Endothelial cell of umbilical vein (primary cell): ENCODE measurements at regions not wholly inside any gene's neighbourhood (a gene's known extent, or its start where the extent isn't known, plus 50 kb on each side); places are given as distances from the start of the nearest gene placed in this dataset.

Source experiments
- BruUV-seq: library from RNA; stranded (reverse); fragments of 400-500 nt; replicated peaks from 2 replicates; lab custom pipeline; 2021; lab: Mats Ljungman, UMichigan
- CTCF ChIA-PET: fragments of 300-600, 350-600 bp; sonication (Branson Sonifier 250); formaldehyde crosslinking; loops from one replicate; lab custom pipeline; 2021; ENCODE audit warnings: antibody characterized with exemption, inconsistent platforms; lab: Charles Lee
- POLR2A ChIA-PET: fragments of 300-600, 350-600 bp; sonication (Branson Sonifier 250); formaldehyde crosslinking; loops from one replicate; lab custom pipeline; 2021; ENCODE audit warnings: antibody characterized with exemption, inconsistent platforms; lab: Charles Lee
- DNase-seq: peaks from one replicate; pipeline ENCODE4 v3.0.0-alpha.2; 2011; ENCODE audit warnings: low read depth, low spot score
- FAIRE-seq: peaks from 2 replicates; lab custom pipeline; 2011; peaks lifted over from hg19 to GRCh38; lab: Jason Lieb, UNC
- H2AFZ ChIP-seq: 2 replicates; pipeline ENCODE4 v1.6.0; 2012; ENCODE audit warnings: low read depth, low read length, control low read depth, inconsistent platforms
- H3K27ac ChIP-seq: 2 replicates; pipeline ENCODE4 v1.5.1; 2011; ENCODE audit warnings: low read depth, mild to moderate bottlenecking, control low read depth, low read length, moderate library complexity; ENCODE audit not compliant: insufficient read depth
- H3K27me3 ChIP-seq, 2 experiments: 2 replicates each; pipeline versions ENCODE4 v1.6.0 to v1.6.1; 2011; ENCODE audit warnings: low read length in 2 of 2, mixed read lengths in 1 of 2; ENCODE audit not compliant: control insufficient read depth in 2 of 2, insufficient read depth in 2 of 2
- H3K36me3 ChIP-seq, 2 experiments: 2 replicates in 1 of 2; 3 replicates in 1 of 2; pipeline ENCODE4 v1.5.1; 2011; ENCODE audit warnings: low read length in 2 of 2, mild to moderate bottlenecking in 1 of 2, moderate library complexity in 1 of 2; ENCODE audit not compliant: control insufficient read depth in 2 of 2, insufficient read depth in 2 of 2; ENCODE audit errors: extremely low read depth in 1 of 2
- H3K4me1 ChIP-seq: 3 replicates; pipeline ENCODE4 v1.5.1; 2011; ENCODE audit warnings: mild to moderate bottlenecking, low read length; ENCODE audit not compliant: control insufficient read depth, insufficient read depth; ENCODE audit errors: extremely low read depth
- H3K4me2 ChIP-seq: 2 replicates; pipeline ENCODE4 v1.6.1; 2011; ENCODE audit warnings: low read length, control low read depth, mixed read lengths; ENCODE audit not compliant: insufficient read depth
- H3K4me3 ChIP-seq, 3 experiments: fragments of 200-600 bp in 1 of 3; sonication (generic), shearing (Covaris generic) in 1 of 3; replicated peaks in 1 of 3; 2 replicates each; pipeline ENCODE4 v1.5.1; 2011 to 2016; ENCODE audit warnings: control low read depth in 3 of 3, low read length in 3 of 3, mild to moderate bottlenecking in 2 of 3, inconsistent platforms in 1 of 3, low read depth in 1 of 3, moderate library complexity in 1 of 3; ENCODE audit not compliant: insufficient read depth in 1 of 3
- H3K79me2 ChIP-seq: 2 replicates; pipeline ENCODE4 v1.6.0; 2012; ENCODE audit warnings: low read length, inconsistent platforms; ENCODE audit not compliant: control insufficient read depth, insufficient read depth
- H3K9ac ChIP-seq: replicated peaks from 2 replicates; pipeline ENCODE3; 2011; ENCODE audit warnings: low read length, control low read depth; ENCODE audit not compliant: insufficient read depth; ENCODE audit errors: extremely low read depth
- H3K9me1 ChIP-seq: replicated peaks from 3 replicates; pipeline ENCODE4 v1.6.0; 2011; ENCODE audit warnings: mild to moderate bottlenecking, low read length; ENCODE audit not compliant: control insufficient read depth, insufficient read depth; ENCODE audit errors: extremely low read depth
- H3K9me3 ChIP-seq: replicated peaks from 2 replicates; pipeline ENCODE4 v1.5.1; 2012; ENCODE audit warnings: low read length, inconsistent platforms; ENCODE audit not compliant: control insufficient read depth, insufficient read depth
- H4K20me1 ChIP-seq: replicated peaks from 2 replicates; pipeline ENCODE3; 2011; ENCODE audit warnings: mild to moderate bottlenecking, low read length; ENCODE audit not compliant: control insufficient read depth, insufficient read depth; ENCODE audit errors: extremely low read depth
- CTCF ChIP-seq, 2 donors: IDR thresholded peaks; 1 replicate in 1 of 2; 2 replicates in 1 of 2; pipeline ENCODE4 v1.5.1; 2011; ENCODE audit warnings: low read length in 2 of 2, mild to moderate bottlenecking in 2 of 2, moderate library complexity in 2 of 2, control low read depth in 1 of 2, inconsistent platforms in 1 of 2, low read depth in 1 of 2; ENCODE audit not compliant: insufficient read depth in 1 of 2; ENCODE audit errors: extremely low read depth in 1 of 2
- EZH2 ChIP-seq: IDR thresholded peaks from 2 replicates; pipeline ENCODE4 v1.6.1; 2012; ENCODE audit warnings: borderline replicate concordance, low read depth, mild to moderate bottlenecking, moderate library complexity, low read length, inconsistent platforms; ENCODE audit not compliant: severe bottlenecking
- FOS ChIP-seq: IDR thresholded peaks from 2 replicates; pipeline ENCODE4 v1.6.1; 2011; ENCODE audit warnings: mild to moderate bottlenecking, low read length, moderate library complexity, borderline replicate concordance; ENCODE audit not compliant: insufficient read depth
- GATA2 ChIP-seq: IDR thresholded peaks from 2 replicates; pipeline ENCODE4 v1.7.0; 2011; ENCODE audit warnings: low read depth, mild to moderate bottlenecking, moderate library complexity, mixed read lengths, low read length; ENCODE audit not compliant: insufficient read length, insufficient read depth
- JUN ChIP-seq: IDR thresholded peaks from 2 replicates; pipeline ENCODE4 v1.6.1; 2011; ENCODE audit warnings: borderline replicate concordance, low read depth; ENCODE audit not compliant: insufficient read length, insufficient read depth
- MAX ChIP-seq: IDR thresholded peaks from 2 replicates; pipeline ENCODE4 v1.6.1; 2011; ENCODE audit not compliant: insufficient read depth, insufficient read length
- MYC ChIP-seq: IDR thresholded peaks from one replicate; pipeline ENCODE4 v1.6.1; 2011; ENCODE audit warnings: mild to moderate bottlenecking, low read depth, low read length
- POLR2A ChIP-seq: IDR thresholded peaks from 2 replicates; pipeline ENCODE4 v1.6.1; 2012; ENCODE audit warnings: low read depth, mild to moderate bottlenecking, control low read depth, low read length
- POLR2AphosphoS5 ChIP-seq: IDR thresholded peaks from 2 replicates; pipeline ENCODE4 v1.6.1; 2012; ENCODE audit warnings: low read depth, mild to moderate bottlenecking, control low read depth, low read length, moderate library complexity; ENCODE audit not compliant: insufficient read depth
- dilution Hi-C: fragments of 300-500 bp; cut with MboI; formaldehyde crosslinking; loops from one replicate; pipeline ENCODE4 v1.15.0; 2019; ENCODE audit warnings: low sequenced_read_pairs; ENCODE audit not compliant: extremely low pct_ligation_motif_present
- intact Hi-C: fragments of 100-400 bp; cut with micrococcal nuclease; formaldehyde crosslinking; loops from one replicate; pipeline ENCODE4 v1.10.0; 2022

GRCh38 chr1:213686983-213687382 is 300.8 kb upstream of the PROX1 start:
- Histone ChIP-seq H3K4me1 (no peaks in the 10 kb centered on the region), H3K9ac (no peak overlapping the region), H4K20me1 (no peaks in the 10 kb centered on the region), H3K79me2 (no peaks in the 10 kb centered on the region), H3K4me2 (no peak overlapping the region), H3K27me3 (no peaks in the 10 kb centered on the region), H3K9me1 (no peaks in the 10 kb centered on the region), H3K27ac (no peak overlapping the region), H2AFZ (no peak overlapping the region), H3K36me3 (no peaks in the 10 kb centered on the region), H3K4me3 (no peak overlapping the region), H3K9me3 (no peaks in the 10 kb centered on the region)
- FAIRE-seq, result no peak
- no peak for DNase-seq
- intact Hi-C loops, result no loop called here
- TF ChIP-seq GATA2 (no peak), JUN (no peak), POLR2AphosphoS5 (no peak), MYC (no peak), CTCF (IDR thresholded peaks at IDR 0.05; ENCODE audit: extremely low read depth in 1 of 2, insufficient read depth in 1 of 2, low read depth in 1 of 2, low read length in 2 of 2) (no peak), MAX (no peak), POLR2A (no peak), FOS (no peak), EZH2 (no peak)
- ChIA-PET CTCF (no interaction called here), POLR2A (no interaction called here)
- BruUV-seq, result no TSS peak
- dilution Hi-C loops, result no loop called here
